GM12891 (cell line): ENCODE measurements at regions not wholly inside any gene's neighbourhood (a gene's known extent, or its start where the extent isn't known, plus 50 kb on each side); places are given as distances from the start of the nearest gene placed in this dataset.
"Not testable (repeated sequence)": the region's sequence is repeated elsewhere in the genome, so short reads cannot be mapped to it uniquely, and the experiment has no call there.

Experiments used
- POLR2AphosphoS5 ChIP-seq: IDR thresholded peaks from 2 replicates; pipeline ENCODE4 v1.6.1; 2011; ENCODE audit warnings: low read depth, low read length, control low read depth
- POU2F2 ChIP-seq: IDR thresholded peaks from 2 replicates; pipeline ENCODE4 v1.6.1; 2011; ENCODE audit warnings: low read depth, mild to moderate bottlenecking, control low read depth, low read length, moderate library complexity

DNA sequence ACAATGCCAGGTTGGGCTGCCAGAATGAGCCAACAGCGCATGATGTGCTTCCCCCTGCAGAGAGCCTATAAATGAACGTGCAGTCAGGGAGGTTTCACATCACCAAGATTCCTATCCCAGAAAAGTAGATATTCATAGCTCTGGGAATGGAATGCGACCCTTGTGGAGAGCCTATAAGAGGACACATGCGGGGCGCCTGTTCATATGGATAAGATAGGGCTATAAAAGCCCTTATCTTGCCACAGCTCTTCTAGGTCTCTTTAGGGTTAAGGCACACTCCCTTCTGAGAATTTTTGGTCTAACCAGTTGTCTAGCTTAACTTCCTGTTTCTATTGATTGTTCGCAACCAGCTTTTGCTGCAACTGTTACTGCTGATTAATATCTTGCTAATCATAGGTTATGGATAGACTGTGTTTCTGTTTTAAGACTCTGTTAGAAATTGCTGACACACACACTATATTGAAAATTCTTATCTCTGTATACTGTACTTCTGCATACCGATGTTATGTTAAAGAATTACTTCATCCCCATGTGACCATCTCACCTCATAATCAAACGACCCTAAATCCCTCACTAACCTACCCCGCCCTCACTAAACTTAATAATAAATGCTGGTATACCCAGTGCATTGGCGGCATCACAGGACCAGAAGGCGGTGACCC is 74.4 kb upstream of the KIF2B start:
- not testable (repeated sequence) for TF ChIP-seq POU2F2, POLR2AphosphoS5
